ENCODE measurements at regions not wholly inside any gene's neighbourhood (a gene's known extent, or its start where the extent isn't known, plus 50 kb on each side); places are given as distances from the start of the nearest gene placed in this dataset.

- no peak for DNase-seq (ENCODE audit: low read depth in 2 of 2)
- H3K4me3 ChIP-seq (replicated peaks in 1 of 2; ENCODE audit: low read depth in 2 of 2, low read length in 2 of 2): no peak overlapping the region
- no peak for TF ChIP-seq CTCF (IDR thresholded peaks at IDR 0.05; ENCODE audit: low read depth, low read length)
These were observed 626.5 kb downstream of the ZEB2 start for GRCh38 chr2:143893371-143893770.

- no peak overlapping the region for H3K4me3 ChIP-seq (replicated peaks in 1 of 2; ENCODE audit: low read depth in 2 of 2, low read length in 2 of 2)
- no peak for DNase-seq (ENCODE audit: low read depth in 2 of 2)
- TF ChIP-seq CTCF (IDR thresholded peaks at IDR 0.05; ENCODE audit: low read depth, low read length): no peak
These were observed 628.0 kb downstream of the ZEB2 start for GRCh38 chr2:143891879-143892308.

- no peak for DNase-seq (ENCODE audit: low read depth in 2 of 2)
- no peak for TF ChIP-seq CTCF (IDR thresholded peaks at IDR 0.05; ENCODE audit: low read depth, low read length)
- no peak overlapping the region for H3K4me3 ChIP-seq (replicated peaks in 1 of 2; ENCODE audit: low read depth in 2 of 2, low read length in 2 of 2)
These were observed 629.1 kb downstream of the ZEB2 start for GRCh38 chr2:143890798-143891197.

GRCh38 chr2:143889216-143889615 lies 630.7 kb downstream of the ZEB2 start:
- TF ChIP-seq CTCF (IDR thresholded peaks at IDR 0.05; ENCODE audit: low read depth, low read length): no peak
- DNase-seq (ENCODE audit: low read depth in 2 of 2): no peak
- H3K4me3 ChIP-seq (replicated peaks in 1 of 2; ENCODE audit: low read depth in 2 of 2, low read length in 2 of 2): no peak overlapping the region

- TF ChIP-seq CTCF (IDR thresholded peaks at IDR 0.05; ENCODE audit: low read depth, low read length): no peak
These were observed 634.5 kb downstream of the ZEB2 start for GRCh38 chr2:143885461-143885860.

GRCh38 chr2:143881246-143881645 lies 638.7 kb downstream of the ZEB2 start:
- H3K4me3 ChIP-seq (replicated peaks in 1 of 2; ENCODE audit: low read depth in 2 of 2, low read length in 2 of 2): no peak overlapping the region
- no peak for DNase-seq (ENCODE audit: low read depth in 2 of 2)
- no peak for TF ChIP-seq CTCF (IDR thresholded peaks at IDR 0.05; ENCODE audit: low read depth, low read length)

More at GRCh38 chr2:143885461-143885860, 634.5 kb downstream of the ZEB2 start:
- no peak overlapping the region for H3K4me3 ChIP-seq (replicated peaks in 1 of 2; ENCODE audit: low read depth in 2 of 2, low read length in 2 of 2)
- DNase-seq (ENCODE audit: low read depth in 2 of 2): peak in 1 of 2 donors; percentile 21

- no peak for TF ChIP-seq CTCF (IDR thresholded peaks at IDR 0.05; ENCODE audit: low read depth, low read length)
- DNase-seq (ENCODE audit: low read depth in 2 of 2): no peak
- no peak overlapping the region for H3K4me3 ChIP-seq (replicated peaks in 1 of 2; ENCODE audit: low read depth in 2 of 2, low read length in 2 of 2)
These were observed 641.9 kb downstream of the ZEB2 start for GRCh38 chr2:143877876-143878530.
